Upper lobe of left lung (tissue), 4 donors: ENCODE measurements at regions not wholly inside any gene's neighbourhood (a gene's known extent, or its start where the extent isn't known, plus 50 kb on each side); places are given as distances from the start of the nearest gene placed in this dataset.

ENCODE experiments used
- CTCF ChIP-seq, 6 experiments: fragments of 450-650 bp in 4 of 6; fragments of 200-600 bp in 2 of 6; sonication (generic) in 2 of 6; IDR thresholded peaks; one replicate each; pipeline ENCODE4 v1.5.1; 2016 to 2019; ENCODE audit warnings: antibody characterized with exemption in 6 of 6
- POLR2A ChIP-seq, 4 donors: fragments of 450-650 bp; IDR thresholded peaks; one replicate each; pipeline ENCODE4 v1.5.1; 2016 to 2017; ENCODE audit warnings: antibody characterized with exemption in 4 of 4, mild to moderate bottlenecking in 2 of 4

GRCh38 chr20:7426890-7427496 lies 513.3 kb downstream of the HAO1 start:
- TF ChIP-seq POLR2A (IDR thresholded peaks at IDR 0.05) (no peak), CTCF (IDR thresholded peaks at IDR 0.05) (no peak)
